Esophagus muscularis mucosa (tissue), 4 donors: ENCODE measurements at regions not wholly inside any gene's neighbourhood (a gene's known extent, or its start where the extent isn't known, plus 50 kb on each side); places are given as distances from the start of the nearest gene placed in this dataset.
A peak's percentile ranks its signal among the peaks of the same experiment; 100 is the strongest.
"Not testable (repeated sequence)": the region's sequence is repeated elsewhere in the genome, so short reads cannot be mapped to it uniquely, and the experiment has no call there.

ENCODE experiments used
- DNase-seq: peaks from one replicate; pipeline ENCODE4 v3.0.0-alpha.2; 2017; ENCODE audit errors: extremely low spot score
- H3K27ac ChIP-seq, 4 donors: fragments of 200-600 bp; sonication (generic); replicated peaks in 1 of 4; 1 replicate in 3 of 4; 2 replicates in 1 of 4; pipeline ENCODE4 v1.5.1; 2016 to 2019; ENCODE audit warnings: mild to moderate bottlenecking in 1 of 4
- H3K27me3 ChIP-seq, 4 donors: fragments of 200-600 bp; sonication (generic); one replicate each; pipeline versions ENCODE4 v1.5.1 to v1.6.0; 2016 to 2019
- H3K36me3 ChIP-seq, 4 donors: fragments of 200-600 bp; sonication (generic); one replicate each; pipeline ENCODE4 v1.5.1; 2016 to 2019
- H3K4me1 ChIP-seq, 4 donors: fragments of 200-600 bp; sonication (generic); one replicate each; pipeline ENCODE4 v1.5.1; 2016 to 2019
- H3K4me3 ChIP-seq, 4 donors: fragments of 200-600 bp; sonication (generic); 1 replicate in 2 of 4; 2 replicates in 2 of 4; pipeline ENCODE4 v1.5.1; 2016 to 2019; ENCODE audit warnings: mild to moderate bottlenecking in 4 of 4, moderate library complexity in 1 of 4
- H3K9me3 ChIP-seq, 4 donors: fragments of 200-600 bp; sonication (generic); 1 replicate in 3 of 4; 2 replicates in 1 of 4; pipeline ENCODE4 v1.5.1; 2016 to 2019
- CTCF ChIP-seq, 3 experiments: fragments of 200-600 bp in 2 of 3; fragments of 450-650 bp in 1 of 3; sonication (generic) in 2 of 3; IDR thresholded peaks; one replicate each; pipeline ENCODE4 v1.5.1; 2017 to 2019; ENCODE audit warnings: antibody characterized with exemption in 3 of 3, mild to moderate bottlenecking in 2 of 3, moderate library complexity in 1 of 3
- EP300 ChIP-seq: sonication (generic); formaldehyde crosslinking; IDR thresholded peaks from one replicate; pipeline ENCODE4 v1.6.1; 2017; ENCODE audit warnings: antibody characterized with exemption
- POLR2A ChIP-seq: fragments of 450-650 bp; IDR thresholded peaks from one replicate; pipeline ENCODE4 v1.6.1; 2017; ENCODE audit warnings: antibody characterized with exemption, moderate library complexity, mild to moderate bottlenecking, low read depth
- POLR2AphosphoS5 ChIP-seq, 2 donors: sonication (generic); formaldehyde crosslinking; IDR thresholded peaks; one replicate each; pipeline ENCODE4 v1.6.1; 2017; ENCODE audit warnings: antibody characterized with exemption in 2 of 2
- WGBS: methylation state at CpG from one replicate; pipeline ENCODE4 v1.1.5; 2018; 5-methylcytosine and 5-hydroxymethylcytosine counted together
- intact Hi-C: fragments of 100-400 bp; cut with DNase I; formaldehyde crosslinking; loops from one replicate; pipeline ENCODE4 v1.15.1; 2023

- no peak for TF ChIP-seq POLR2A
- TF ChIP-seq POLR2AphosphoS5 (IDR thresholded peaks at IDR 0.05) = no peak
- TF ChIP-seq EP300 = no peak
- TF ChIP-seq CTCF (IDR thresholded peaks at IDR 0.05) = no peak
- Histone ChIP-seq H3K27me3 (no peaks in the 10 kb centered on the region), H3K27ac (peak overlapping the region in 2 of 4 donors; percentile 28 to 48), H3K4me3 (no peak overlapping the region), H3K4me1 (peaks cover 0 to 18% (median 14%) of the 10 kb centered on the region in 4 donors), H3K9me3 (no peaks in the 10 kb centered on the region), H3K36me3 (no peaks in the 10 kb centered on the region)
- 86% methylated on average over 4 of the region's 4 CpGs for WGBS
- peak; percentile 84 for DNase-seq
- intact Hi-C loops = no loop called here
Observed at GRCh38 chr1:115156826-115157468, 67.6 kb upstream of the TSPAN2 start.

- H3K4me1 ChIP-seq = peaks cover 0 to 18% (median 14%) of the 10 kb centered on the region in 4 donors
- no peak for TF ChIP-seq POLR2AphosphoS5 (IDR thresholded peaks at IDR 0.05)
- TF ChIP-seq CTCF (IDR thresholded peaks at IDR 0.05) = no peak
- no peak for TF ChIP-seq EP300
- TF ChIP-seq POLR2A = no peak
- no peak overlapping the region for H3K27ac ChIP-seq
- DNase-seq = no peak
- 90% methylated on average over 5 of the region's 5 CpGs for WGBS
- no peaks in the 10 kb centered on the region for H3K9me3 ChIP-seq
- intact Hi-C loops = no loop called here
- no peaks in the 10 kb centered on the region for H3K36me3 ChIP-seq
- H3K4me3 ChIP-seq = no peak overlapping the region
- H3K27me3 ChIP-seq = no peaks in the 10 kb centered on the region
Observed at GRCh38 chr1:115153966-115154557, 64.8 kb upstream of the TSPAN2 start.

- H3K4me1 ChIP-seq, H3K9me3 ChIP-seq, H3K36me3 ChIP-seq, H3K27ac ChIP-seq, H3K27me3 ChIP-seq, DNase-seq, H3K4me3 ChIP-seq, intact Hi-C loops: not testable (repeated sequence)
- WGBS = 33% methylated on average over 12 of the region's 22 CpGs
Observed at GRCh38 chr1:115147928-115148327, 58.6 kb upstream of the TSPAN2 start.

GRCh38 chr1:115145226-115145625, 55.9 kb upstream of the TSPAN2 start:
- Histone ChIP-seq H3K27me3 (no peaks in the 10 kb centered on the region), H3K4me3 (no peak overlapping the region), H3K9me3 (no peaks in the 10 kb centered on the region), H3K36me3 (no peaks in the 10 kb centered on the region), H3K27ac (no peak overlapping the region), H3K4me1 (peaks cover 0 to 5% (median 0%) of the 10 kb centered on the region in 4 donors)
- intact Hi-C loops = no loop called here
- 80% methylated on average over 1 of the region's 1 CpG for WGBS
- TF ChIP-seq POLR2A (no peak), POLR2AphosphoS5 (IDR thresholded peaks at IDR 0.05) (no peak), EP300 (no peak), CTCF (IDR thresholded peaks at IDR 0.05) (no peak)
- peak; percentile 90 for DNase-seq

- WGBS = 87% methylated on average over 2 of the region's 2 CpGs
Observed at GRCh38 chr1:115144176-115144575, 54.9 kb upstream of the TSPAN2 start.

More at GRCh38 chr1:115144176-115144575, 54.9 kb upstream of the TSPAN2 start:
- H3K27ac ChIP-seq = no peak overlapping the region
- H3K4me3 ChIP-seq = no peak overlapping the region
- no peaks in the 10 kb centered on the region for H3K36me3 ChIP-seq
- intact Hi-C loops = no loop called here
- DNase-seq = peak; percentile 31
- peaks cover 0 to 5% (median 2%) of the 10 kb centered on the region in 4 donors for H3K4me1 ChIP-seq
- no peaks in the 10 kb centered on the region for H3K9me3 ChIP-seq
- H3K27me3 ChIP-seq = no peaks in the 10 kb centered on the region
- TF ChIP-seq POLR2AphosphoS5 (IDR thresholded peaks at IDR 0.05) (no peak), POLR2A (no peak), CTCF (IDR thresholded peaks at IDR 0.05) (no peak), EP300 (no peak)
